NCI-H2196 treated with DMSO at 0.1 percent for 48 hours (cell line): ENCODE measurements at regions not wholly inside any gene's neighbourhood (a gene's known extent, or its start where the extent isn't known, plus 50 kb on each side); places are given as distances from the start of the nearest gene placed in this dataset.
"Not testable (repeated sequence)": the region's sequence is repeated elsewhere in the genome, so short reads cannot be mapped to it uniquely, and the experiment has no call there.

Experiments used
- DNase-seq: peaks from one replicate; lab custom pipeline; 2025; ENCODE audit not compliant: unreplicated experiment; lab: John Stamatoyannopoulos, UW

DNA sequence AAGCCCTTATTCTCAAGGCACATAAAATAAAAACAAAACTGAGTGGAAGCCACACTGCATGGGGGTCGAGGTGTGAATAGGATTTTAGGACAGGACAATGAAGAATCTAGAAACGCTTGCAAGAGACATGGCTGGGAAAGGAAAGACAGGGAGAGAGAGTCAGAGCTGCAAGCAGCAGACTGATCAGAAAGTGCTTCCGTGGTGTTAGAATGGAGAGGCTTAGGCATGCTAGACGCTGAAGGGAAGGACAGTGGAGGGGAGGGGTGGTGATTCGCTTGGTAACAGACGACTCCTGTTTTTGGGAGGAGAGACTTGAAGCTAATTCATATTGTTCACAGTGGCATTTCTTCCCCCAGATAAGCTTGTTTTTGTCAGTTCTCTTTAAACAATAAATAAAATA, 173.5 kb downstream of the AIPL1 start:
- no peak for DNase-seq

DNA sequence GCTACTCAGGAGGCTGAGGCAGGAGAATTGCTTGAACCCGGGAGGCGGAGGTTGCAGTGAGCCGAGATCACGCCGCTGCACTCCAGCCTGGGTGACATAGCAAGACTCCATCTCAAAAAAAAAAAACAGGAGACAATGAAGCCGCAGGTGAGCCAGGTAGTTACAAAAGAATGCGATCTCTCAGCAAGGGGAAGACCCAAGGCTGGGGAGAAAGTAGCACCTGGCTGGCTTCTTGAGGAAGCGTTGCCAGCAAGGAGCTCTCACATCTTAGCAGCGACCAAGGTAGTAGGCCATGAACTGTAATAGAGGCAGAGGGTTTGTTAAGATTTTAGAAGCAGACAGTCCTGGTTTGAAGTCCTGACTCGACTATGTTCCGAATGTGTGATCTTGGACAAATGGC, 175.0 kb downstream of the AIPL1 start:
- DNase-seq: no peak

DNA sequence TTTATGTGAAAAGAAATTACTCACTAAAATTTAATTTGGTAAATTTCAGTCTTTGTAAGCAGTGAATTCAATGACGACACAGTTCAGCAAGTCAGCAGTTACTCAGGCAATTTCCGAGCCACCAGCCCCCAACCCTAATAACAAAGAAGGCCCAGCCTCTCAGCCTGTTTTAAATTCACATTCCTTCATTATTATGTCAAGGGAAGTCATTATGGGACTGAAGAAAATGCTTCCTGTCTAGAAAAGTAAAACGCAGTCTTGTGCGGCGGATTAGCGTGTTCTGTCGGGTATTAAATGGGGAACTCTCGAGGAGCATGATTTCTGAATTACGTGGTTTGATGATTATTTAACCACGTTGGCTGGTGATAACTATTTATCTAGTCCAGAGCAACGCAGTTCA, 177.6 kb downstream of the AIPL1 start:
- DNase-seq: no peak

DNA sequence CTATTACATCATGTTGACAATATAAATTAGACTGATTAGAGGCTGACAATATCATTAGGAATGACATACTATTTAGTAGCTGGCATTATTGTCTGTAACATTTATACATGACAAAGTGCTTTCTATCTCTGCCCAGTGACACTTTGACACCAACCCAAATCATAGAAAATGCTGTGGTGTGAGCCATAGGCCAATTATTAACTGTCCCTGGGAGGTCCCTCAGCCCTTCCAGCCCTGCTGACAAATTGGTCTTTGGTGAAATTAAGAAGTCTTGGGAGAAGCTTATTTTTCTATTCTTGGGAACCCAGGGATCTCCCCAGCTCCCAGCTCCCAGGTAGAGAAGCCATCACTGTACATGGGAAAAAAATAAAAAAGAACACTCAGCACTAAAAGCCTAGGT, 179.6 kb downstream of the AIPL1 start:
- no peak for DNase-seq

DNA sequence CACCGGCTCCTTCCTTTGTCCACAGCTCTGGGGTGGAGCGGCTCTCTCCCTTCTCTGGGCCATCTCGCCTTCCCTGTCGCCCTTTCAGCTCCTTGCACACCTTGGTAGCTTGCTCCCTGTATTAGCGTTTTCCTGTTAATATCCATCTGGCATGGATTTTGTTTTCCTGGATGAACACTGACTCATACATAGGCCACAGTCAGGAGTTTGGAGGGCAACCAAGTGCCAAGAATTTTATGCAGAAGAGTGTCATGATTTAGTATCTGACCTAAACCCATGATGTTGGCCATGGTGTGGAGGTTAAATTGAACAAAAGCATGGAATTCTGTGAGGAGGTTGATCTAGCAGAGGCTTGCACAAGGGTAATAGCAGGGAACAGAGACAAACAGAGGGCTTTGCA, 180.9 kb downstream of the AIPL1 start:
- DNase-seq: no peak

DNA sequence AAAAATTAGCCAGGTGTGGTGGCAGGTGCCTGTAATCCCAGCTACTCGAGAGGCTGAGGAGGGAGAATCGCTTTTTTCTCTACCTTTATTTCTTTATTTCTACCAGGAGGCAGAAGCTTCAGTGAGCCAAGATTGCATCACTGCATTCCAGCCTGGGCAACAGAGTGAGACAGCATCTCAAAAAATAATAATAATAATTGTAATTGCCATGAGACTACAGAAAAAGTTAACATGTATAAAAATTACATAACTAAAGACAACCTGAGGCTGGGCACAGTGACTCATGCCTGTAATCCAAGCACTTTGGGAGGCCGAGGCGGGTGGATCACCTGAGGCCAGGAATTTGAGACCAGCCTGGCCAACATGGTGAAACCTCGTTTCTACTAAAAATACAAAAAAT, 181.5 kb downstream of the WSCD1 start:
- not testable (repeated sequence) for DNase-seq

DNA sequence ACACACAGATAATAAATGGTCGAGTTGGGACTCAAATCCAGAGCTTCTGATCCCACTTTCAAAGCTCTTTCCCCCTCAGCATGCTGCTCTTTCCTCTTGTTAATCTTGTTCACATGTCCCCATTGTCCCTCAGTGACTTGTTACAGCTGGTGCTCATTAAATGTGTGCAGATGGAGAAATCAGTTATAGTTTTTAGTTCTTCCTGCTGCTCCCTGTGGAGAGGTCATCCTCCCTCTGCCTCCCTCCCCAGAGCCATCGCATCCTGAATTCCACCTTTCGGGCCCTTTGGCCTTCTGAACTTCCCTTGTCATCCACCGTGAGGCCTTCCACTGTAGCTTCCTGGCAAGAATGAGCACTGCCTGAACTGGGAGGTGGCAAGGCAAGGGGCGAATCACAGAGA, 179.6 kb downstream of the WSCD1 start:
- DNase-seq: no peak

DNA sequence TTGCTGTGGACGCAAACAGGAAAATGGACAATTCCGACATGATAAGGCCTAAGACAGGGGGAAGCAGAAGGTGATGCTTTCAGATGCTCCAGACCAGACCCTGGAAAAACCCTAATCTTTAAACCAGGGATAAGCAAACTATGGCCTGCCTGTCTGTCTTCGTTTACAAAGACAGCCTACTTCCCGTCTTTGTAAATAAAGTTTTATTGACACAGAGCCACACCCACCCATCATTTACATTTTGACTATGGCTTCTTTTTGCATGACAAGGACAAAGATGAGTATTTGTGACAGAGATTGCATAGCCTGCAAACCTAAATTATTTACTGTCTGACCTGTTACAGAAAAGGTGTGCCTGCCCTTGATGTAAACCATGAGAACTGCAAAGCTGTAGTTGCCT, 177.9 kb downstream of the WSCD1 start:
- no peak for DNase-seq

DNA sequence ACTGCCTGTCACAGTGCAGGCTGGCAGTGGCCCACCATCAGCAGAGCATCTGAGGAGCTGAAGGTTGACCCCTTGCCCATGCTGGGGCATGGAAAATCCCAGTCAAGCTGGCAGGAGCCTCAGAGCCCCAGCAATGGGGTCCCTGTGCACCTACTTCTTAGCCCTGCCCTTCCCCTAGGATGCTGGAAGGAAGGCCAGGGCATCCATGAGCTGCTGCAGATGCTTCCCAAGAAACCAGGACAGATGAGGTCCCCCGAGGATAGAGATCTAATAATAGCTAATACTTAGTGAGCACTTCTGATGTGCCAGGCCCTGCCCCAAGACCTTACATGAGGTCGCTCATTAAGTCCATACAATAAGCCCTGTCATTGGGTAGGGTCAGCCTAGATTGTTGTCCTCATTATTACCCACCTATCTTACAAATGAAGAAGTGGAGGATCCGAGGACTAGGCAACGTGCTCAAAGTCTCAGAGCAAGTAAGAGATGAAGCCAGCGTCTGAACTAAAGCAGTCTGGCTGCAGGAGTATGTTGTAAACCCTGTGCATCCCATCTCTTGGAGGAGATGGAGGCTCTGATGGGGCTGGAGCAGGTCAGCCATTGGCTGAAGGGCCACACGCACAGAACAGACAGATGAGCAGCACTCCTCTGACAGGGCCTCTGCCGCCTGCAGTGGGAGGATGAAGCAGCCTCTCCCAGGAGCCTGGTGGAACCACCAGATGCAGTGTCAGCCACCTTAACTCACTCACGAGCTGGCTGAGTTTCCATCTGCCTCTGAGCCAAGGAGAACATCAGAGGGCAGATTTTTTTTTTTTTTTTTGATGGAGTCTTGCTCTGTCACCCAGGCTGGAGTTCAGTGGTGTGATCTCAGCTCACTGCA, 175.4 kb downstream of the WSCD1 start:
- DNase-seq: no peak

DNA sequence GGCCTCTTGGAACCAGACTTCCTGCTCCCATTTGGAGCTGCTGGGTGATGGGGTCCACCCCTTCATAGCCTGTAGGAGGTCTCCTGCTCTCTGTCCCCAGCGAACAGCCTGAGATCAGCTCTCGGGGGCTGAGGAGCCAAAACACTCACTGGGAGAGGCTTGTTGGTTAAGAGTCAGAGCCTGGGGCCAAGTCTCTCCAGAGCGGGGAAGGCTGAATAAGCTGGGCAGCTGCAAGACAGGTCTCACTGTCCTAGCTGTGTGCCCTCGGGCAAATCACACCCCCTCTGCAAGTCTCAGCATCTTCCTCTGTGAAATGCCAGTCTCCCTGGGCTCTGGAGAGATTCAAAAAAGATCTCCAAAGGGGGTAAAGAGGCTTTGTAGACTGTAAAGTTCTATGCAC, 174.6 kb downstream of the WSCD1 start:
- no peak for DNase-seq

DNA sequence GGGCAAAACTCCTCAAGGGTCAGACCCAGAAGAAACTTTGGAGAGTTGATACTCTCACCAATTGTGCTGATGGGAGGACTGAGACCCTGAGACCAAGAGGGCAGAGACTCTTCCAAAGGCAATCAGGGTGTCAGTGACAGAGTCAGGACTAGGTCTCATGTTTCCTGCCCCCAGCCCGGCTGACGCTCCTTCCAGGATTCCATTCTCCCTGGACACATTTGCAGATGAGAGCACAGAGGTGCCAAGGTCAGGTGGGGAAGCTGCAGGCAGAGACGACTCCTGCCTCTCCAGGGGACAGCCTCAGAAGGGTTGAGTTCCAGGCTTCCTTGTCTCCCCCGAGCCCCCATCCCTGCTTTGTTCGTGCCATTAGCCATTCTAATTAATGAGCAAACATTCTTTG, 174.1 kb downstream of the WSCD1 start:
- DNase-seq: no peak

DNA sequence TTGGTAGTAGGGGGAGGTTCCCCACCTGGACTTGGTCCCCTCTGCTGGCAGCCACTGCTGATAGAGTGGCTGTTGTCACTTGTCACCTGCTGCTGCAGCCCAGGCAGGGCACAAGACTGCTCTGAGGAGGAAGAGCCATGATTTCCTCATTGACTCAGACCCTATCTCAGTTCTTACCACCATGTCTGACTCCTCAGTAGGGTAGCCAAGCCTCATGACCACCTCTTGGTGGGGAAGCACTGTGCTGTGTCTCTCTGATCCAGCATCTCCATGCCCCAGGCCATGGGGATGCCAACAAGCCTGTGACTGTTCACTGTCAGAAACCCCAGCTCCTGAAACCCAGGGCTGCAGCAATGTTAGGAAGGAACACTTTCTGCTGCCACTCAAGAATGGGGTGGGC, 173.0 kb downstream of the WSCD1 start:
- DNase-seq: no peak

DNA sequence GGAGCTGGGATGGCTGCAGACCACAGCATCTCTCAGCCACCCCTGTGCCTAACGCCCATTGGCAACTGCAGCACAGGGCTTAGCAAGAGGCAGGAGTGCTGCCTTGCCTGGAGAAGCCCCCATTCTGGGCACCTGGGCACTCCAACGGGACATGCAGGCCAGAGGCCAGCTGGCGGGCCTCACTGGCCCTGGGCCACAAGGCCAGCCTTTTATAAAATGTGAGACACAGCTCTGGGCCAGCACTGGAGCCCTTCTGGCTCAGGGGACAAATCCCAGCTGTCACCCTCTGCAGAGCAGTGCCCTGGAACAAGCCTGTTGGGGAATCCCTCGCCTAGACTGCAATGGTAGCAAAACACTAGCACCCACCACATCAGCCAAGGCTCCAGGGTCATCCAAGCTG, 171.8 kb downstream of the WSCD1 start:
- DNase-seq: no peak

DNA sequence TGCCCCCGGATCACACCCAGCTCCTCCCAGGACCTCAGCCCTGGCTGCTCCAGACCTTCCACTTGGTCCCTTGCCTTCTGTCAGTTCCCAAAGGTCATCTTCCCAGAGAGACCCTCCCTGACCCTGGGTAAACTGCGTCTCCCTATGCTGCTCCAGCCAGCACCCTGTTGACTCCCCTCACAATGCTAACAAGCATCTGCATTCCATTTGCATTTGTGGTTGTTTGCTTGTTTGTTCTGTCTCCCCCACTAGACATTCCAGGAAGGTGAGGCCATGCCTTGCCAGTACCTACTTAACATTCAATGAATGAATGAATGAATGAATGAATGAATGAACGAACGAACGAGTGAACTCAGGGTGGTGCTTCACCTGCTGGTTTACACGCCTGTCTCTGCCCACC, 171.2 kb downstream of the WSCD1 start:
- no peak for DNase-seq

DNA sequence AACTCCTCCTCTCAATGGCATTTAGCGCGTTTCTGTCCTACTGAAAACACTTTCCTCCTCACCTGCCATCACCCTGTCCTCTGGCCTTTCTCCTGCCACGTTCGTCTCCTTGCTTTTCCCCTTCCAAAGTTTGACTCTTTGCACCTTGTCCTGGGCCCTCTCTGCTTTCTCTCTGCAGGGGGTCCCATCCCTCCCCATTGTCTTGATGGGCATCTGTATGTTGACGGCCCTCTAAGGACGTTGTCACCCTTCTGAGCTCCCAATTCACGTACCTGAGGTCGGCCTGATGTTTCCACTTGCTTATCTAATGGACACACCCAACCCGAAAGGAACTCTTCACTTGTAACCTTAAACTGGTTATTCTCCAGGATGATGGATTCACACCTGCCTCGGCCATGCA, 170.4 kb downstream of the WSCD1 start:
- DNase-seq: no peak

DNA sequence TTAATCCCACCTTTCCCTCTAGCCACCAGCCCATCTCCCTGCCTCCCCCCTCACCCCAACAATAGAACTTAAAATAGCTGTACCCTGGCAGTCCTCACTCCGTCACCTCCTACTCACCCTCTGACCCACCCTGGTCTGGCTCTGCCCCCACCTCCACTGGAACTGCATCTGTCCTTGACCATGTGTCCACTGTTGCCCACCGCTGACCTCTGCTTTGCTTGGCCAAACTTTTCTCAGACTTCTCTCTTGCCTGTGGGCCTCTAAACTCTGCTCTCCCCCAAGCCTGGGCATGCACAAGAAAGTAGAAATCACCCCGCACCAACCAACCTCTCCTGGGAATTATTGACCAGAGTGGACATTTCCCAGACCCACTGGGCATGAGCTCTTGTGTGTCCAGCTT, 169.8 kb downstream of the WSCD1 start:
- DNase-seq: no peak

DNA sequence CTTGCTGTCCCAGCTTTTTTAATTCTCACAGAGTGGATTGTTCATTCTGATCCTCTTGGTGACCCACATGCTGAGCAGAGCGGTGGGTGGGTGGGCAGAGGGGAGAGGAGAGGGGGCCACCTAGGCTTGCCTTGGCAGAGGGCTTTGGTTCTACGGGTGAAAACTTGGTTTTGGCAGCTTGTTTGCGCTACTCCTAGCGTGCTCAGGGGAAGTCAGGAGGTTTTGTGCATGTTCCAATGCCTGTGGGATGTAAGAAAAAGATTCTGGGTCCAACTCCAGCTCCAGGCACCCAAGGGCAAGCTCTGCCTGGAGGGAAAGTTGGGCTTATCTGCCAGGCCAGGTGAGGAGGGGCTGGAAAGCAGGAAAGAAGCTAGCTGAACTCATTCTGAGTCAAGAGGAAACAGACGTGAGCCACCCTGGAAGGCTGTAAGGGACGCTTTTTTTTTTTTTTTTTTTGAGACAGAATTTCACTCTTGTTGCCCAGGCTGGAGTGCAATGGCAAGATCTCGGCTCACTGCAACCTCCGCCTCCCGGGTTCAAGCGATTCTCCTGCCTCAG, 169.1 kb downstream of the WSCD1 start:
- DNase-seq: no peak

DNA sequence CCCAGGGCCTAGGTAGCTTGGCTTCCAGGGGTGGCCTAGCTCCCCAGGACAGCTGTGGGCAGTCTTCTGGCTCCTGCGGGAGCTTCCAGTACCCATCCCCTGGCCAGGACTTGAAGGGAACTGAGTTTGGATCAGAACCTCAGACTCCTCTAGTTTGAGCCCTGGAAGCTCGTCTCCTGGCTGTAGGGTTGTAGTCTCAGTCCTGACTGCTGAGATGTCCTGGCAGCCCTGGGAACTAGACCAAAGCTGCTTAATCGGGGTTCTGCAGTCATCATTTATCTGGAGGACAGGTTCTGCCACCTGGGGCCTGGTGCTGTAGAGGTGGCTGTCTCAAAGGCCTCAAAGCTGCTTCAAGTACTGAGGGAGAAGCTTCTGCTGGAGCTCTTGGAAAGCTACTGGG, 163.7 kb downstream of the WSCD1 start:
- no peak for DNase-seq

DNA sequence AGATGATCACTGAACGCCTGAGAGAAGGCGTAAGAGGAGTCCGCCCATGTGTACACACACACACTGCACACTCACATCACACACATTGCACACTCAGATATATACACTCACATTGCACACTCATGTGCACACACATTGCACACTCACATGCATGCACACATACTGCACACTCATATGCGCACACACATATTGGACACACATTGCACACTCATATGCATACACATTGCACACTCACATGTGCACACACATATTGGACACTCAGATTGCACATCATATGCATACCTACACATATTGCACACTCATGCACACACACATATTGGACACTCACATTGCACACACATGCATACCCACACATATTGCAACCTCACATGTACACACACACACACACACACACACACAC, 163.2 kb downstream of the WSCD1 start:
- no peak for DNase-seq

DNA sequence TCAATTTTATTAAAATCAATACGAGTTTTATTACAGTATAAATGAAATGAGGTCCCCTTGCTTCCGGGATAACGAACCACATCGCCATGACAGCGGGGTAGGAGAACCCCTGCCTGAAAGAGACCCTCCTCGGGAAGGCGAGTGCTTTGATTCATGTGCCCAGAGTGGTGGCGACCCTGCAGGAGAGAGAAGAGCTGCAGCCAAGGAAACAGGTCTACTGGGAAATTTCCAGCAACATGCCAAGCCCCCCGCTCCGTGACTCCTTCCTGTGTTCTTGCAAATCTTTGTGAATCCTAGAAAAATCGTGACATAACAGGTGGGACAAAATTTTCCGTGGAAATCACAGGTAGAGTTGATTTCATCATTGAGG, 162.5 kb downstream of the WSCD1 start:
- no peak for DNase-seq

DNA sequence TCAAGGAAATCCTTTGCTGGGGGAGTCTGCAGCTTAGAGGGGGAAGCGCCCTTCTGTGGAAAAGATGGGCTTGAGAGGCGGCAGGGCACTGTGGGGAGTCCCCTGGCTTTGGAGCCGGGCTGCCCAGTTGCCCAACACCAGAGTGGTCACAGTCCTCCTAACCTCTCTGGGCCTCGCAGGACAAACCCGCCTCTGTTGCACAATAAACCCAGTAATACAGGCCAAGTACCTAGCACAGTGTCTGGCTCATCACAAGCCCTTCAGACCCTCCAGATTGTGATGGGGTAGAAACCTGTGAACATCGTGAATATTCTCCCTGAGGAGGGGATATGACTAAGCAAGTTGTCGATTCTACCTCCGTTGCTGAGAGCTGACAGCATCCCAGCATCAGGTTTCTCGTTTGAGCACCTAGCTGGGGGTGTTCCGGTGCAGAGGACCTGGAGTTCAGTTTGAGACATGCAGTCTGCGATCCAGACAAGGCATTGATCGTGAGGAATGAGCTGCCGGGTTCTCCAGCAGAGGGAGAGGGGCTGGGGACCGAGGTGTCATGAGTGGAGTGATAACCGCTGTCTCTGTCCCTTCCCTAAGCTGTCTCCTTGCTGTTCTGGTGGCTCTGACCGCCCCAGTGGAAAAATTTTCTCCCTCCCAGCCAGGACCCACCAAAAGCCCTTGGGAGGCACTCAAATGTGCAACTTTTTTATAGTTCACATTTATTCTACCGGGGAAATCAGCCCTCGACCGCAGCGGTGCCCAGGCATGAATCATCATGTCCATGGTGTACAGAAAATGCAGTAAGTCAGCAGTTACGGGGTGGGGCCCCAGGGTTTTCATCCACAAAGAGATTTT, 161.9 kb downstream of the WSCD1 start:
- no peak for DNase-seq

DNA sequence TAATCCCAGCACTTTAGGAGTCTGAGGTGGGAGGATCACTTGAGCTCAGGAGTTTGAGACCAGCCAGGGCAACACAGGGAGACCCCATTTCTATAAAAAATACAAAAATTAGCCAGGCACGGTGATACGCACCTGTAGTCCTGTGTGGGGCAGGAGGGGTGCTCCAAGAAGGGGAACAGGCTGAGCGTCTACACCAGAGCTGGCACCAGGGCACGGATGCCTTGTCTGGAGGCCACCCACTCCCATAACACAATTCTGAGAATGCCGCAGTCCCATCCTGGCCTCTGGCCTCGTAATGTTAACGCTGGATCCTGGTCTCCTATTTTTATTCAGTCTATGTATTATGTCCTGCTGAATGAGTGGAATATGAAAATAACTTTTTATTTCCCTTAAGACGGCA, 161.3 kb downstream of the WSCD1 start:
- DNase-seq: no peak
